GM23248 (cell line): ENCODE measurements at regions not wholly inside any gene's neighbourhood (a gene's known extent, or its start where the extent isn't known, plus 50 kb on each side); places are given as distances from the start of the nearest gene placed in this dataset.

Experiments used
- DNase-seq: peaks from one replicate; pipeline ENCODE4 v3.0.0-alpha.2; 2015
- H2AFZ ChIP-seq: fragments of 200-600 bp; sonication (generic); 2 replicates; pipeline ENCODE4 v1.6.1; 2016; ENCODE audit warnings: antibody characterized with exemption
- H3F3A ChIP-seq: fragments of 200-600 bp; sonication (generic); 2 replicates; pipeline ENCODE4 v1.6.1; 2016; ENCODE audit warnings: mild to moderate bottlenecking, antibody characterized with exemption, mixed run types; ENCODE audit not compliant: insufficient read depth
- H3K27ac ChIP-seq: fragments of 200-600 bp; sonication (generic); 2 replicates; pipeline ENCODE4 v1.5.1; 2016; ENCODE audit warnings: mild to moderate bottlenecking
- H3K27me3 ChIP-seq: fragments of 200-600 bp; sonication (generic); replicated peaks from 2 replicates; pipeline ENCODE4 v1.6.1; 2016; ENCODE audit warnings: mild to moderate bottlenecking; ENCODE audit not compliant: insufficient read depth
- H3K36me3 ChIP-seq: fragments of 200-600 bp; sonication (generic); 2 replicates; pipeline ENCODE4 v1.6.1; 2016; ENCODE audit warnings: low read depth, mild to moderate bottlenecking
- H3K4me1 ChIP-seq: fragments of 200-600 bp; sonication (generic); 2 replicates; pipeline ENCODE4 v1.6.1; 2016; ENCODE audit warnings: mild to moderate bottlenecking; ENCODE audit not compliant: insufficient read depth
- H3K4me2 ChIP-seq: fragments of 200-600 bp; sonication (generic); one replicate; pipeline ENCODE4 v1.6.1; 2016; ENCODE audit warnings: mild to moderate bottlenecking; ENCODE audit not compliant: unreplicated experiment
- H3K4me3 ChIP-seq: fragments of 200-600 bp; sonication (generic); 2 replicates; pipeline ENCODE4 v1.5.1; 2016; ENCODE audit warnings: mild to moderate bottlenecking
- H3K79me2 ChIP-seq: fragments of 200-600 bp; sonication (generic); 2 replicates; pipeline ENCODE4 v1.6.1; 2016; ENCODE audit warnings: mild to moderate bottlenecking; ENCODE audit not compliant: insufficient read depth
- H3K9ac ChIP-seq: fragments of 200-600 bp; sonication (generic); 2 replicates; pipeline ENCODE4 v1.6.1; 2016; ENCODE audit warnings: mild to moderate bottlenecking
- H3K9me2 ChIP-seq: fragments of 200-600 bp; sonication (generic); 2 replicates; pipeline ENCODE4 v1.6.1; 2016; ENCODE audit warnings: mixed run types, mild to moderate bottlenecking, moderate library complexity; ENCODE audit not compliant: insufficient read depth
- H3K9me3 ChIP-seq: fragments of 200-600 bp; sonication (generic); one replicate; pipeline ENCODE4 v1.6.1; 2017; ENCODE audit warnings: low read depth
- H4K20me1 ChIP-seq: fragments of 200-600 bp; sonication (generic); 2 replicates; pipeline ENCODE4 v1.6.0; 2016; ENCODE audit not compliant: insufficient read depth
- EZH2 ChIP-seq: fragments of 200-600 bp; sonication (generic); IDR thresholded peaks from 2 replicates; pipeline ENCODE4 v1.6.1; 2018; ENCODE audit warnings: antibody characterized with exemption, mild to moderate bottlenecking; ENCODE audit not compliant: insufficient read depth, poor library complexity, severe bottlenecking
- EZH2phosphoT487 ChIP-seq: fragments of 200-600 bp; sonication (generic); IDR thresholded peaks from 2 replicates; pipeline ENCODE4 v1.6.1; 2018; ENCODE audit warnings: antibody characterized with exemption, moderate library complexity, mild to moderate bottlenecking, low read depth; ENCODE audit not compliant: insufficient read depth
- WGBS, 2 experiments: methylation state at CpG; one replicate each; pipeline ENCODE4 v1.1.6; 2015 to 2017; ENCODE audit warnings: low lambda C conversion rate in 2 of 2, low coverage in 1 of 2; ENCODE audit errors: missing lambda C conversion rate in 2 of 2; 5-methylcytosine and 5-hydroxymethylcytosine counted together
- in situ Hi-C: fragments of 300-500 bp; cut with MboI; formaldehyde crosslinking; loops from 2 replicates; pipeline ENCODE4 v1.15.0; 2020

DNA sequence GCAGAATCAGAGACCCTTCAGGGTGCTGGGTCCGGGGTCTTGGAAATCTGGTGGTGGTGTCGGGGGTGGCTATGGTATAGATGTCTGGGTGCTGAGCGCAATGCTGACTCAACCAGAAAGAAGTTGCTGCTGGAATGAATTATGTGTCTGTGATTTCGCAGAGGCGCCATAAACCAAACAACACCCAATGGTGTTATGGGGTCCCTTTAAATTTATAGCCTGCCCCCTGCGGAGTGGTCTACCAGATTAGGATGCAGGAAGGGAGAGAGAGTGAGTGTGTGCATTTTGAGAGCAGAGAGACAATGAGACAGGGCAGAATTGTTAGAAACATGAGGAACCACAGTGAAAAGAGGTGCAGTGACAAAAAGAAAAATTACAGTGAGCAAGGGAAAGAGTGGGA lies 100.7 kb upstream of the CDH11 start:
- Histone ChIP-seq H3K27me3 (no peaks in the 10 kb centered on the region), H2AFZ (no peak overlapping the region), H3K4me1 (no peaks in the 10 kb centered on the region), H3K27ac (no peak overlapping the region), H3K36me3 (no peaks in the 10 kb centered on the region), H3K4me3 (no peak overlapping the region), H3K4me2 (no peak overlapping the region), H4K20me1 (no peaks in the 10 kb centered on the region), H3F3A (no peaks in the 10 kb centered on the region), H3K9me2 (no peaks in the 10 kb centered on the region), H3K9me3 (no peaks in the 10 kb centered on the region), H3K9ac (no peak overlapping the region), H3K79me2 (no peaks in the 10 kb centered on the region)
- DNase-seq, result no peak
- TF ChIP-seq EZH2, result no peak
- TF ChIP-seq EZH2phosphoT487, result no peak
- WGBS, 2 experiments, result 68 to 73% methylated on average over 6 of the region's 6 CpGs
- in situ Hi-C loops, result no loop called here

DNA sequence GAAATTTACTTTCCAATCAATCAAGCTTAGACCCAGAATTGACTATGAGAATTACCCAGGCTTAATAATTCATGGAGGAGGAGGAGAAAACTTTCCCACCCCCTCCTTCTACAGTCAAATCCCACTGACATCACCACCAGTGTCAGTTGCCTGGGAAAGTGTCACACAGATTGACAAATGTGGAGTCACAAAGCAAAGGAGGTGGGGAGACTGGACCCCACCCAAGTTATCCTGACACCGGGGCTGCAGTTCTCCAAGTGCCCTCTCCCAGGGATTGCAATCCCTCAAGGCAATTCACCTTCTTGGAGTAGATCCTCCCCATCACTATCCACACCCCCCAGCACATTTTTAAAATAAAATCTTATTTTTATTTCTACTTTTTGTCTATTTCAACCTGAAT lies 100.2 kb upstream of the CDH11 start:
- TF ChIP-seq EZH2phosphoT487 (no peak), EZH2 (no peak)
- WGBS, 2 experiments, result 80 to 100% methylated on average over 1 of the region's 1 CpG
- Histone ChIP-seq H3K79me2 (no peaks in the 10 kb centered on the region), H2AFZ (no peak overlapping the region), H3K9me3 (no peaks in the 10 kb centered on the region), H3K4me1 (no peaks in the 10 kb centered on the region), H3K9me2 (no peaks in the 10 kb centered on the region), H4K20me1 (no peaks in the 10 kb centered on the region), H3K9ac (no peak overlapping the region), H3K27ac (no peak overlapping the region), H3K4me2 (no peak overlapping the region), H3K36me3 (no peaks in the 10 kb centered on the region), H3K27me3 (no peaks in the 10 kb centered on the region), H3K4me3 (no peak overlapping the region), H3F3A (no peaks in the 10 kb centered on the region)
- in situ Hi-C loops, result no loop called here
- no peak for DNase-seq

- Histone ChIP-seq H3K27me3 (no peaks in the 10 kb centered on the region), H3K9me3 (no peaks in the 10 kb centered on the region), H3K79me2 (no peaks in the 10 kb centered on the region), H3K4me2 (no peak overlapping the region), H3K36me3 (no peaks in the 10 kb centered on the region), H3K4me1 (no peaks in the 10 kb centered on the region), H3K4me3 (no peak overlapping the region), H3F3A (no peaks in the 10 kb centered on the region), H4K20me1 (no peaks in the 10 kb centered on the region), H2AFZ (no peak overlapping the region), H3K27ac (no peak overlapping the region), H3K9ac (no peak overlapping the region), H3K9me2 (no peaks in the 10 kb centered on the region)
- no peak for DNase-seq
- in situ Hi-C loops, result no loop called here
- WGBS, 2 experiments, result 100% methylated on average over 1 of the region's 1 CpG
- no peak for TF ChIP-seq EZH2
- TF ChIP-seq EZH2phosphoT487, result no peak
Observed at GRCh38 chr16:65219786-65220185, 97.9 kb upstream of the CDH11 start.

DNA sequence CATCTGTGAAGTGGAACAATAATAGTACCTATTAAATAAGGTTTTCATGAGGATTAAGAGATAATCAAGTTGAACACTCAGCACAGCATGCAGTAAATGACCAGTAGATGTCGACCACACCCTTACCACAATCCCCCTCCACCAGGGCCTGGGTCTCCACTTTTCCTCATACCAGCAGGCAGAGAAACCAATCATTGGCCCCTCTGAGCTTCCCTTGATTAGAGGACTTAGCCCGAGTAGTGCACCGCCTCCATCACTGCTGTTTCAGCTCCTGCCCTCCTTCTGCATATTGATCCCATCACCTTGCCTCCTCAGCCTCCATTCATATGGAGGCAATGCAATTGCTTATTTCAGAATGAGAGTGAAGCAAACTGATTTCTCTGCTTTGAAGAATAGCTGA lies 96.5 kb upstream of the CDH11 start:
- Histone ChIP-seq H3K9ac (no peak overlapping the region), H3K27me3 (no peaks in the 10 kb centered on the region), H3K9me2 (no peaks in the 10 kb centered on the region), H3K4me2 (no peak overlapping the region), H3K4me1 (no peaks in the 10 kb centered on the region), H4K20me1 (no peaks in the 10 kb centered on the region), H3F3A (no peaks in the 10 kb centered on the region), H3K27ac (no peak overlapping the region), H3K79me2 (no peaks in the 10 kb centered on the region), H3K4me3 (no peak overlapping the region), H2AFZ (no peak overlapping the region), H3K36me3 (no peaks in the 10 kb centered on the region), H3K9me3 (no peaks in the 10 kb centered on the region)
- 85 to 89% methylated on average over 3 of the region's 3 CpGs for WGBS, 2 experiments
- in situ Hi-C loops, result no loop called here
- DNase-seq, result no peak
- no peak for TF ChIP-seq EZH2phosphoT487
- no peak for TF ChIP-seq EZH2
